Medulla oblongata (tissue), 1 donor: ENCODE measurements at regions not wholly inside any gene's neighbourhood (a gene's known extent, or its start where the extent isn't known, plus 50 kb on each side); places are given as distances from the start of the nearest gene placed in this dataset.
"Not testable (repeated sequence)": the region's sequence is repeated elsewhere in the genome, so short reads cannot be mapped to it uniquely, and the experiment has no call there.

ENCODE experiments used
- DNase-seq: peaks from one replicate; pipeline ENCODE4 v3.0.0-alpha.2; 2015; ENCODE audit errors: extremely low spot score

DNA sequence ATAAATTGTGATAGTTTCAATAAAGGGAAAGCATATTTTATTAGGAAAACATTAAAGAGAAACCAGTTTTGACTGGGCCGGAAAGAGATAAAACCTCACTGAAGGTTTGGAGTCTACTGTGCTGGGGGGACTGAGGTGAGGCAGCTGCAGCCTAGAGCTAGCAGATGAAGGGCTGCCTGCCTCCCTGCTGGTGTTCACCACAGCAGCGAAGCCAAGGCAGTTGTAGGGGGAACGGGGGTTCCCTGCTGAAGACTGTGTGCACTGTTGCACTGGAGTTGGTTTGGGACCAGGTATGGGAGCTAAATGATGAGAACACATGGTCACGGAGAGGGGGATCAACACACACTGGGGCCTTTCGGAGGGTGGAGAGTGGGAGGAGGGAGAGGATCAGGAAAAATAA lies 546.5 kb upstream of the SMIM31 start:
- no peak for DNase-seq

DNA sequence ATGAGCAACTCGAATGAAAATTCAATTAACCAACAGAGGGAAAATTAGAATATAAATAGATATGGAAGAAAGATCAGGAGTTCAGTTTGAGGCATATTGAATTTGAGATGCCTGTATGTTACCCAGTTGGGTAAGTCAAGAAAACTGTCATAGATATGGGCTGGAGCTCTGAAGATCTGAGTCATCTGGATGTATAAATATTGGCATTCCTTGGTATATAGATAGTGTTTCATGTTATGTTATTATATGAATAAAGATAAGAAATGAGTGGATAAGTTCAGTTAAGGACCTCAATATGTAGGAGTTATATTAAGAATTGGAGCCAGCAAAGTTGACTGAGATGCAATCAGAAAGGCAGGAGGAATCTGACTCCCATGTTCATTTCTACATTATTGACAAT lies 543.6 kb upstream of the SMIM31 start:
- DNase-seq: no peak

DNA sequence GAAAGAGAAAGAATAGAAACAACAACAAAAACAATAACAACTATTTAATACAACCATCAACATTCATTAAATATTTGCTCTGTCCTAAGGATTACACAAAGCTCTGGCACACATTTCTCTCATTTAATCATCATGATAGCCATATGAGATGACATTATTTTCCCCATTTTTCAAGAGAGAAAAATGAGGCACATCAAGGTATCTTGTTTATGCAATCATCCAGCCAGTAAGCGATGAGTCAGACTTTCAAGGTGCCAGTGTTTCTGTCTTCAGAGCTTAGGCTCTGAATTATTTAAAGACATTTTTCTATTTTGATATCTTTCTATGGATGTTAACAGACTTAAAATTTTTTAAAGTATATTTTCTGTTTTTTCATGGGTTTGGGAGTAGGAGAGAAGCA lies 541.8 kb upstream of the SMIM31 start:
- no peak for DNase-seq

DNA sequence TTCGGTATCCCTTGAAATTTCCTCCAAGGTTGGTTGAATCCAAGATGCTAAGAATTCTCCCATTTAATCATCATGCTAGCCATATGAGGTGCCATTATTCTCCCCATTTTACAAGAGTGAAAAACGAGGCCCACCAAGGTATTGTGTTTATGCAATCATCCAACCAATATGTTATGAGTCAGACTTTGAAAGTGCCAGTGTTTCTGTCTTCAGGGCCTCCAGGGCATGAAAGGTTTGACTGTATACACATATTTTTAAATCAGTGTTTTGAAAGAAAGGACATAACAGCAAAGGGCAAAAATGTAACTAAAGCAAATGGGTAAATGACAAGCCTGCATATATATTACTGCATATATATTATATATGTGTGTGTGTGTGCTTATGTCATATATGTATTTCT lies 541.2 kb upstream of the SMIM31 start:
- no peak for DNase-seq

DNA sequence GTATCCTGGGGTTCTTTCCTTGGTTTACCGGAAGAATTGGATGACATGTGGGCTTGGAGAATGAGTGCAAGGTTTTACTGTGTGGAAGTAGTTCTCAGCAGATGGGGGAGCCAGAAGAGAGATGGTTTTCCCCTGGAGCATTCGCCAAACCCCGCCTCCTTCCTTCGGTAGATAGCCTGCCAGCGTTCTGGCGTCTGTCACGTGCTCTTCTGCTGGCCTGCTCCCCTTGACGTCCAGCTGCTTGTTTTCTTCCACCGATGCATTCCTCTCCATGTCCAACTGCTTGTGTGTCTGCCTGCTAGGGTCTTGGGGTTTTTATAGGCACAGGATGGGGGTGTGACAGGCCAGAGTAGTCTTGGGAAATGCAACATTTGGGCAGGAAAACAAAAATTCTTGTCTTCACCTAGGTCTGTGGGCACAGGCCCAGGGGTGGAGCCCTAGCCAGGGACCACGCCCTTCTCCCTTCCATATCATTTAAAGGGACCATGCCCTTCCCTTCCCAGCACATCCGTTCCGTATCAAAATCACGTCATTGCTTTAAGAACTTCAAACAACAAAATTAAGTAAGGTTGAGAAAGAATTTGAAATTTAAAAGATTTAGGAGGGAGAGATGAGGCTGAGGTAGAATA lies 538.7 kb upstream of the SMIM31 start:
- no peak for DNase-seq

DNA sequence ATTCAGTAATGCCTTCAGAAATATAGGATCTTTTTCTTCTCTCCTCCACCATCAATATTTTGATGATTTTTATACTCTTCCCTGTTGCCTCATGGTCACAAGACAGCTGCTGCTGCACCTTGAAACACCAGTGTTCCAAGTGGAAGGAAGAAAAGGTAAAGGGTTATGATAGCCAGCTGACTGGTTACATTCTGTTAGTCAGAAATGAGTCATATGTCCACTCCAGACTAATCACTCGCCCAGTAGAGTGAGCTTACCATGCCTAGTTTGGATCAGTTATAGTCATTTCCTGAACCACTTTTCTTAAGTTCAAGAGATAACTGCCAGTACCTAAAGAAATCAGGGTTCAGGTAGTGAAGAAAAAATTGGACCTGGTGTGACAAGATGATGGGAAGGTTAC lies 532.3 kb upstream of the SMIM31 start:
- no peak for DNase-seq

DNA sequence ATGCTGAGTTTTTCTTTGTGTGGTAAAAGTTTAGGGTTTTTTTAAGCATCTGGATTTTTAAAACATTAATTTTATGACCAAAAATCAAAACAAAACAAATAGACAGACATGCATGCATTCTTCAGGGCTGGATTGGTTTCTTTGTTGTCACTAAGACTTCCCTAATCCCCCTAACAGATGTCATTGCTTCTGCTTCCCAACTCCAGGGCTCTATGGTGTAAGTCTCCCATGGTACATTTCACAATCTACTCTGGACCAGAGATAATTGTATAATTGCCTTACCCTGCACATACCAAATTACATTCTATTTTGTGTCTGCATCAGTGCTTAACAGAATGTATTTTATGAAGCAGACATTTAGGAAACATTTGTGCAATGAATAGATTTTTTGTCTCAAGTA lies 529.1 kb upstream of the SMIM31 start:
- DNase-seq: no peak

DNA sequence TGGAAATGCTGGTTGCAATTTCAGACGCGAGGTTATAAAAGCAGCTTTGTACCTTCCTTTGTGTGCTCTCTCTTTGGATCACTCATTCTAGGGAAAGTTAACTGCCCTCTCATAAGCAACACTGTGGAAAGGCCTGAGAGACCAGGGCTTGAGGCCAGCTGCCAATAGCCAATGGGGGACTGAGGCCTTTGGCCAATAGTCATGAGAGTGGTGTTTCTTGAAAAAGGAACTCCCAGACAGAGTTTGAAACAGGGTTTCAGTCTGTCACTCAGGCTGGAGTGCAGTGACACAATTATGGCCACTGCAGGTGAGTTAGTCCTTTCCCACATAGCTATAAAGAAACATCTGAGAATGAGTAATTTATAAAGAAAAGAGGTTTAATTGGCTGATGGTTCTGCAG lies 524.7 kb upstream of the SMIM31 start:
- DNase-seq: no peak

DNA sequence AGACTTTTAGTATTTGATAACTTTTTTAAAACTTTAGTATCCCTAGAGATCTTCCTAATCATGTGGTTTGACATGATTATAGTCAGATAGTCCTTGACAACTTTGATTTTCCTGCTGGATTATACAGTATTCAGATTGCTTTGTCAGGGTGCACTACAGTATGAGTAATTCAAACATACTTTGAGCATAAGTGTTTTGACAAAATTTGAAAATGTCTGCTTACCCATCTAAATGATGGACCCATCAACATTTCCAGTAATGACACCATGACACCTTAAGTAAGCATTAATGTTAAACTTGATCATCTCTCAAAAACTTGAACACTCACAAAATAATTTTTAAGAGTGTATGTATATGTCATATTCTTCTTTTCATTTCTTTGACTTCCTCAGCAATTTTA lies 514.5 kb upstream of the SMIM31 start:
- no peak for DNase-seq

DNA sequence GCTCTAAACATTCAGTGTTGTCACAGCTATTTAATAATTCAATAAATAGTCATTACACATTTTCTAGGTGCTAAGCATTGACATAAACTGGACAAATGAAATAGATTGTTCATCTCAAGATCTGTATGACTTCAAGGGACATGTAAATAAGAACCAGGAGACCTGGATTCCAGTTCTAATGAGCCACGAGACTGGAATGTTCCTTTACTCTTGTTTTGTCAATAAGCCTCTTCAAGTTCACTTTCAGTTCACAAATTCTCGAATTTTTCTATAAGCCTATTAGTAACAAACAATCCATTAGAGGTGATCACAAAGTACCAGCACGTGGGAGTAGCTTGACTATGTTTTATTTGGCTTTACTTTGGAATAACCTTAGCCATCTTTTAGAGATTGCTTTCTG lies 514.0 kb upstream of the SMIM31 start:
- DNase-seq: no peak

DNA sequence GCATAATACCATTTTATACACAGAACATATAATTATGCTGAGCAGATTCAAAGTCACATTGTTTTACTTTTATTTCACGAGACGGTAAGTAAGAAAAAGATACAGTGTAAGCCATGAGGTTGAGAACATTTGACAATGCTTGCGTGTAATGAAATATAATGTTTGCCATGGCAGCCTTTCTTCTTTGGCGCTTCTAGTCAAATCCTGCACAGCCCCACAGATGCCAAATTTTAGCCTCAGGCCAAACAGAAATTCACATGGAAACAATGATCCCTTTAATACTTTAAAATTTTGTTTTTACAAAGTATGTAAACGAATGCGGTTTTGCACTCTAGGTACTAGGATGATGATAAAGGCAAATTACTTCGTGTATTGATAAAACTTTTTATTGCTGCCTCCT lies 502.7 kb upstream of the SMIM31 start:
- peak; percentile 45 for DNase-seq

DNA sequence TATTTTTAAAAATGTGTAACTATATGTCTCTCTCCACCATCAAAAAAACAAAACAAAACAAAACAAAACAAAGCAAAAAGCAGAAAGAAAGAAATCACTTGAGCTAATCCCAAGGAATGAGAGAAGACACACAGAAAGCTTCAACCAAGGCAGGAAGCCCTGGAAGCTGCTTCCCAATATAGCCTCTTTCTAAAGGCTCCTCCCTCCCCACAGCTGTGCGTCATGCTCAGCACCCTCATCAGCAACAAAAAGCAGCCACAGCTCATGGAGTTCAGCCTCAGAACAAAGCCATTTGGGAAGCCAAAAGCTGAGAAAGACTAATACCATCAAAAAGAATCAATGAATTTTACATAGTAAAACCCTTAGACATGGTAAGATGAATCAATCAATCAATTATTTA lies 501.6 kb upstream of the SMIM31 start:
- DNase-seq: peak; percentile 86

DNA sequence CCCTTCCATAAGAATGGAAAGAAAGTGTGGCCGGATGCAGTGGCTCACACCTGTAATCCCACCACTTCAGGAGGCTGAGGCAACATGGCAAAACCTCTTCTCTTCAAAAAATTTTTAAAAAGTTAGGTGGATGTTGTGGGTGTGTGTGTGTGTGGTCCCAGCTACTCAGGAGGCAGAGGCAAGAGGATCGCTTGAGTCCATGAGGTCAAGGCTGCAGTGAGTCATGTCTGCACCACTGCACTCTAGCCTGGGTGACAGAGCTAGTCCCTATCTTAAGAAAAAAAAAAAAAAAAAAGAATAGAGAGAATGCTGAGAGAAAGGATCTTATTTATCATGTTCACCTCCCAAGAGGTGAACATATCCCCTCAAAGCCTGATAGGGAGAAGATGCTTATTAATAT lies 492.1 kb upstream of the SMIM31 start:
- no peak for DNase-seq

DNA sequence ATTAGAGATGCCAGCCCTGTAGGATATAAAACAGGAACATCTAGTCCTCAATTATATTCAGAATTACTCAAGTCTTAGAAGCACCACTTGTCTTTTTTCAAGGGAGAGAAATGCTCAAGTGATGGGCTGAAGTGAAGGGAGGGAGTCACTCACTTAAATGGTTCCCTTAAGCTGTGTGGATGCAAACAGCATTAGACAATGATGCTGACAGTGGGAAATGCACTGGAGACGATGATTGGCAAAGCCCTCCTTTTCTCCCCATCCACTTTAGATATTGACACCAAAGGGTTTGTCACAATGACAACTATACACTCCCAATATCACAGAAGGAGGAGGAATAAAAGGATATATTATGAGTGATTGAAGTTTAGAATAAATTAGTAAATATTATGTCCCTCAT lies 491.4 kb upstream of the SMIM31 start:
- not testable (repeated sequence) for DNase-seq

DNA sequence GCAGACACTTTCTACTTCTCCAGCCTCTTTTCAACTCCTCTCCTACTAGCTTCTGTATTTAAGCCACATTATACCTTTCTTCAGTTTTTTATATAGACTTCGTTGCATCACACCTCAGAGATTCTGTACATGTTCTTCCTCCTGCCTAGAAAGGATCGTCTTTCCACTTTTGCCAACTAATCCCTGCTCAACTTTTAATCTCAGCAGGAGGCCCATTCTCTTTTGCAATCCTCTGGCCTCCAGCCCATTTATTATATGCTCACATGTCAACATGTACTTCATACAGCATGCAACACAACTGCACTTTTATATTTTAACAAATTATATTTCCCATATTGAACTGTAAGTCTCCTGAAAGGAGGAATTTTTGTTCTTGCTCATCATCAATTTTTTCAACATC lies 476.5 kb upstream of the SMIM31 start:
- not testable (repeated sequence) for DNase-seq

DNA sequence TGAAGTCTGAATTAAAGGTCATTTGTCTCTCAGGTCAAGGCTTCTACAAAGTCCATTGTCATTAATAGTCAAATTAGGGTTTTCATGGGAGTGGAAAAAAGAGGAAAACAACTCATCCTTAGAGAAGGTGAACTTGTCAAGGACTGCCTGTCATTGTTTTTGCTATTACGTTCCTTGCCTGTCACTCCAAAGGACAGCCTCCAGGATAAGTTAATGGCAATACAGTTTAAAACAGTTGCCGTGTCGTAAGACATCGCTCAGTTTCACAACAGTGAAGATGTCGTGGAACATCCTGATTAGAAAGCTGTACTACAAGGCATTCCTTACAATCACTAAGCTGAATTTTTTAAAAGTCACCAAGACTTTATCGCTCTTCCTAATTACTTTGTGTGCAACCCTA lies 466.8 kb upstream of the SMIM31 start:
- no peak for DNase-seq

DNA sequence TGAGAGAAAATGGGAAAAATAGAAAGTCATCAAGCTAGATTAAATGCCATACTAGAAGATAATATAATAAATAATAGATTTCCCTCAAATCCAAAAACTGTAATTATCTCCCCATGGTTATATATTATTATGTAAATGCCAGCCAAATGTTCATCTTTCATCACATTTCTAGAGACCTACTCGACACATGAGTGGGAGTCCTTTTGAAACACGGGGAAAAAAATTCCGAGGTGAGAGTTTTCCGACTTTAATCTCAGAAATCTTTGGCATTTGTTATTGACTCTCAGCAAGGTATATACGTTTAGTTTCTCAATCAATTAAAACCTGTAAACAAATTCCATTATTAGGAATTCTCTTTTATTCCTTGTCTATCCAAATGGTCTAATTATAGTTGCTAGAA lies 465.4 kb upstream of the SMIM31 start:
- DNase-seq: no peak

DNA sequence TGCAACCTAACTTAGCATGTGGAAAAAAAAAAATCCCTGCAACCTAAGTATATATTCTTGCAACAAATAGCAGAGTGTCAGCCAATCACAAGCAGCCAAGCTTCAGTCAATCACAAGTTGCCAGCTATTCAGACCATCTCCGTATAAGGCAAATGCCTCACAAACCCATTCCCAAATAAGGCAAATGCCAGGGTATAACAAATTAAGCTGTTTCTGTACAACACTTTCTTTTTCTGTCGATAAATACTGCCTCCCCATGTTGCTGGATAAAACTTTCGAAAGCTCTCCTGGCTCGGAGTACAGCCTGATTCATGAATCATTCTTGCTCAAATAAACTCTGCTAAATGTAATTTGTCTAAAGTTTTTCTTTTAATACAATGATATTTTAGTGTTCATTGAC lies 460.7 kb upstream of the SMIM31 start:
- no peak for DNase-seq

DNA sequence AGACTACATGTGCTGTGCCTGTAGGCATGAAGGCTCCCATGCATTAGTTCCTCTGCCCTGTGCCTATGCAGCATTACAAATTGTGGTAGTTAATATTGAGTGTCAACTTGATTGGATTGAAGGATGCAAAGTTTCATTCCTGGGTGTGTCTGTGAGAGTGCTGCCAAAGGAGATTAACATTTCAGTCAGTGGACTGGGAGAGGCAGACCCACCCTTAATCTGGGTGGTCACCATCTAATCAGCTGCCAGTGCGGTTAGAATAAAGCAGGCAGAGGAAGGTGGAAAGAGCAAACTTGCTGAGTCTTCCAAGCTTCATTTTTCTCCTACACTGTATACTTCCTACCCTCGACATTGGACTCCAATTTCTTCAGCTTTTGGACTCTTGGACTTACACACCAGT lies 460.2 kb upstream of the SMIM31 start:
- no peak for DNase-seq

DNA sequence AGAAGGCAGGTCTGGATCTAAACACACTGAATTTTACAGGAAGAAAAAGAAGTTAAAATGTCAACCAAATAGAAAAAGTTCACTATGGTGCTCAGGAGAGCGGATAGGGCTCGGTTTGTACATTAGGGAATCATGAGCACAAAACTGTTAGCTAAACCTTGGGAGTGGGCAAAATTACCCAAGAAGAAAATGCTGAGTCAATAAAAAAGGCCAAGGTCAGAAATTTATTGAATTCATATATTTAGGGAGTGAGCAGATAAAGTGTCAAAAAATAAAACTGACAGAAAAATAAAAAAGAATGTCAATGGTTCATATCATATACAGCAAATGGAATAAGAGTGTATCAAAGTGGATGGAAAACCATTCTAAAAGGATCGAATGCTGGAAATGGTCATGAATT lies 452.5 kb upstream of the SMIM31 start:
- no peak for DNase-seq

DNA sequence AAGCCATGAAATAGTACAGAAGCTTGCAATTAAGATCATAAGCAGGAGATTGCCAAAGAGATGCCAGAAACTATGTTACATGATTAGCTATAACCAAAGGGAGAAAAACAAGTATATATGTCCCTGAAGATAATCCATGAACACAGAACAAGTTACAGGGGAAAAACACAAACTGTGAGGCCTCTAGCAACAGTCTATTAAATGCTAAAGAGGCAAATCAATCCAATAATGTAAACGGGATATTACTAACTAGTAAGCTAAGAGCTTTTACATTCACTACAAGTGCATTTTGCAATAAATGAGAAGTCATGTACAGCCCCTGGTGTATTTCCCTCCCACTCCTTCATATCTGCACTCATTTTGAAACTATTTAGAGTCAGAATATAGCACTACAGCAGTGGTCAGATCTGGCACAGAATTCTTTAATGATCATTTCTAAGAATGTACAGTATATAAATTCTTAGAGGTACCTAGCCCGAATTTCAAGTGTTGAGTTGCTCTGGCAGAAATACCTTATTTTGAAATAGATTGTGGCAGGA lies 449.8 kb upstream of the SMIM31 start:
- no peak for DNase-seq

DNA sequence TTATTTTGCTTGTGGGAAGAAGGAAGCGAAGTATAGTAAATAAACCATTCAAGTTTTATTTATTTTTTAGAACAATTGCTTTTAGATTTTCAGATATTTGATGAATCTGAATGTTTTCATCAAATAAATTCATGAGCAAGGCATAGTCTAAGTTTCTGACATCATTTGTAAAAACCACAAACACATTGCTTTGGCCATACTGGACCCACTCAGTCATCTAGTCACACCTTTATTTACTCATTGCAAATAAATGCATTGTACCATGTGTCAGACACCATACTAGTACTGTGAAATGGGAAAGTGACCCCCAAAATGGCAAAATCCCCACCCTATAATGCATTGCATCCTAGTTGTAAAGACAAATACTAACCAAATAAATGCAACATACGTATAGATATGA lies 449.1 kb upstream of the SMIM31 start:
- no peak for DNase-seq

DNA sequence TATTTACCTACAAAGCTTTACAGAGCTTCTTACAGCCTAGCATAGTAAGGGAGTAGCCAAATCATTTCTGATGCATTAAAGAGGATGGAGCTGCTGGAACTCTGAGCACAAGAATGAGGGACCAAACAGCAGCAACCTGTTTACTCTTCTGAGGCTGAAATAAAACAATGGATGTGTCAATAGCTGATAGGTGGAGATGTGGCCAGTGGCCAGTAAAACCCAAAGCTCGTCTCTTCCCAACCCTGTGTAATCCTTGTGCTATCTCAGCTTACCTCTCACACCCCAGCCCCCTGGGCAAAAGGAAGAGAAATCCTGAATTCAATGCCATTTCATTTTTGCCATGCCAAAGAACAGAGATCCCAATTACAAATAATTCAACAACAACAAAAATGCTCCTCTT lies 446.7 kb upstream of the SMIM31 start:
- DNase-seq: no peak

DNA sequence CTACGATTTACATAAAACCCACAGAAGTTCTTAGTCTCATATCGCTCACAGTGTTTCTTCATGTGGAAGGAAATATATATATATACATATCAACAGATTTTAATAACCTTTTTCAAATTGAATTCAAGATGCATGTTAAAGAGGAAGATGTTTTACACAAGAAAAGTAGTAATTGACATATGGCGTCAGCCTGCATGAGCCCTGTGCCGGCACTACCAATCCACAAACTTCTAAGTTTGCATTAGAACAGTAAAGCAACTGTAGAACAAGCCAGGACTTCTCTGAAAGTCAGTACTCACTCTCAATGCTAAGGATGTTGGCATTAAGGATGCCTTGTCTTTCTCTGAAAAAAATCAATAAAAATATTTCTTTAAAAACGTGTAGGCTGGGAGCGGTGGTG lies 441.3 kb upstream of the SMIM31 start:
- no peak for DNase-seq
